PC-9 (cell line): ENCODE measurements at regions not wholly inside any gene's neighbourhood (a gene's known extent, or its start where the extent isn't known, plus 50 kb on each side); places are given as distances from the start of the nearest gene placed in this dataset.

Experiments
- BruUV-seq: library from RNA; stranded (reverse); fragments of 400-500 nt; replicated peaks from 2 replicates; lab custom pipeline; 2021; lab: Mats Ljungman, UMichigan
- CTCF ChIA-PET: fragments of 300-600 bp; sonication (Branson Sonifier 250); formaldehyde crosslinking; loops from one replicate; lab custom pipeline; 2022; ENCODE audit warnings: antibody characterized with exemption; lab: Charles Lee
- POLR2A ChIA-PET: fragments of 300-600 bp; sonication (Branson Sonifier 250); formaldehyde crosslinking; loops from one replicate; lab custom pipeline; 2022; ENCODE audit warnings: antibody characterized with exemption; ENCODE audit not compliant: unreplicated experiment; lab: Charles Lee
- DNase-seq, 2 experiments: peaks; one replicate each; pipeline versions ENCODE4 v3.0.0 to v3.0.0-alpha.2; 2015 to 2022; ENCODE audit warnings: mixed read lengths in 1 of 2
- H2AFZ ChIP-seq: fragments of 200-600 bp; sonication (generic); 2 replicates; pipeline ENCODE4 v1.8.1; 2017; ENCODE audit warnings: antibody characterized with exemption
- H3F3A ChIP-seq: fragments of 200-600 bp; sonication (generic); 2 replicates; pipeline ENCODE4 v1.8.1; 2017; ENCODE audit warnings: antibody characterized with exemption, mild to moderate bottlenecking, low read depth; ENCODE audit not compliant: insufficient read depth
- H3K27ac ChIP-seq: fragments of 200-600 bp; sonication (generic); 2 replicates; pipeline ENCODE4 v1.6.1; 2016; ENCODE audit warnings: mixed run types
- H3K27me3 ChIP-seq: fragments of 200-600 bp; sonication (generic); 2 replicates; pipeline ENCODE4 v1.6.1; 2016; ENCODE audit warnings: low read depth, mixed run types; ENCODE audit not compliant: insufficient read depth
- H3K36me3 ChIP-seq: fragments of 200-600 bp; sonication (generic); 2 replicates; pipeline ENCODE4 v1.6.1; 2016; ENCODE audit warnings: low read depth, mixed run types
- H3K4me1 ChIP-seq: fragments of 200-600 bp; sonication (generic); replicated peaks from 2 replicates; pipeline ENCODE4 v1.6.1; 2016; ENCODE audit warnings: mixed run types; ENCODE audit not compliant: insufficient read depth
- H3K4me2 ChIP-seq: fragments of 200-600 bp; sonication (generic); 2 replicates; pipeline ENCODE4 v1.6.1; 2017; ENCODE audit warnings: mixed run types
- H3K4me3 ChIP-seq: fragments of 200-600 bp; sonication (generic); 2 replicates; pipeline ENCODE4 v1.6.1; 2016; ENCODE audit warnings: mixed run types
- H3K79me2 ChIP-seq: fragments of 200-600 bp; sonication (generic); 2 replicates; pipeline ENCODE4 v1.6.1; 2017; ENCODE audit warnings: low read depth, mixed run types
- H3K9me2 ChIP-seq: fragments of 200-600 bp; sonication (generic); 2 replicates; pipeline ENCODE4 v1.8.1; 2017; ENCODE audit warnings: mild to moderate bottlenecking; ENCODE audit not compliant: insufficient read depth
- H3K9me3 ChIP-seq: fragments of 200-600 bp; sonication (generic); 2 replicates; pipeline ENCODE4 v1.8.1; 2016; ENCODE audit warnings: low read depth; ENCODE audit not compliant: insufficient read depth
- H4K20me1 ChIP-seq: fragments of 200-600 bp; sonication (generic); 2 replicates; pipeline ENCODE4 v1.8.1; 2017; ENCODE audit not compliant: insufficient read depth
- CTCF ChIP-seq: fragments of 200-600 bp; sonication (generic); conservative IDR thresholded peaks from 2 replicates; pipeline ENCODE4 v1.6.1; 2017; ENCODE audit warnings: mixed run types, antibody characterized with exemption, mild to moderate bottlenecking, moderate library complexity
- EZH2 ChIP-seq: fragments of 200-600 bp; sonication (generic); IDR thresholded peaks from 2 replicates; pipeline ENCODE4 v1.8.0; 2017; ENCODE audit warnings: antibody characterized with exemption, low read depth
- intact Hi-C: fragments of 100-400 bp; cut with micrococcal nuclease; formaldehyde crosslinking; loops from one replicate; pipeline ENCODE4 v1.10.0; 2022; ENCODE audit not compliant: unreplicated experiment

GRCh38 chr3:146777941-146778340 lies 172.8 kb upstream of the PLSCR5 start:
- POLR2A ChIA-PET: interaction anchor here (0.7 kb wide), 1 partner anchor 138 kb away, joined by 4 read pairs; no protein-coding TSS in a partner anchor
- Histone ChIP-seq H3F3A (no peaks in the 10 kb centered on the region), H3K4me2 (no peak overlapping the region), H4K20me1 (no peaks in the 10 kb centered on the region), H3K27me3 (no peaks in the 10 kb centered on the region), H3K9me3 (no peaks in the 10 kb centered on the region), H3K79me2 (no peaks in the 10 kb centered on the region), H3K9me2 (no peaks in the 10 kb centered on the region), H2AFZ (no peak overlapping the region), H3K27ac (no peak overlapping the region), H3K4me3 (no peak overlapping the region), H3K4me1 (no peaks in the 10 kb centered on the region), H3K36me3 (no peaks in the 10 kb centered on the region)
- BruUV-seq: no TSS peak
- TF ChIP-seq CTCF: no peak
- no peak for TF ChIP-seq EZH2
- CTCF ChIA-PET: no interaction called here
- intact Hi-C loops: no loop called here
- no peak for DNase-seq

GRCh38 chr3:146772211-146772743 lies 167.1 kb upstream of the PLSCR5 start:
- Histone ChIP-seq H3K36me3 (no peaks in the 10 kb centered on the region), H3K9me3 (no peaks in the 10 kb centered on the region), H3K27ac (no peak overlapping the region), H3K79me2 (no peaks in the 10 kb centered on the region), H3K4me3 (no peak overlapping the region), H4K20me1 (no peaks in the 10 kb centered on the region), H3K4me1 (no peaks in the 10 kb centered on the region), H3K27me3 (no peaks in the 10 kb centered on the region), H3F3A (no peaks in the 10 kb centered on the region), H3K9me2 (no peaks in the 10 kb centered on the region), H3K4me2 (no peak overlapping the region), H2AFZ (no peak overlapping the region)
- ChIA-PET CTCF (no interaction called here), POLR2A (no interaction called here)
- BruUV-seq: no TSS peak
- intact Hi-C loops: no loop called here
- TF ChIP-seq CTCF: no peak
- TF ChIP-seq EZH2: no peak
- no peak for DNase-seq

- no peak for TF ChIP-seq EZH2
- no peak for TF ChIP-seq CTCF
- no TSS peak for BruUV-seq
- Histone ChIP-seq H3K36me3 (no peaks in the 10 kb centered on the region), H3K9me3 (no peaks in the 10 kb centered on the region; the same call in 1 of the 2 replicates), H3K79me2 (no peaks in the 10 kb centered on the region), H3K4me2 (no peak overlapping the region), H3F3A (no peaks in the 10 kb centered on the region), H3K9me2 (no peaks in the 10 kb centered on the region), H2AFZ (0 out of 2 replicates have a peak overlapping the region, but pooled peaks have one; percentile 17), H3K27me3 (no peaks in the 10 kb centered on the region), H3K27ac (no peak overlapping the region), H3K4me1 (no peaks in the 10 kb centered on the region), H4K20me1 (no peaks in the 10 kb centered on the region), H3K4me3 (no peak overlapping the region)
- ChIA-PET CTCF (no interaction called here), POLR2A (no interaction called here)
- no peak for DNase-seq
- intact Hi-C loops: no loop called here
These were observed 165.7 kb upstream of the PLSCR5 start for GRCh38 chr3:146770881-146771280.
